ENCODE measurements at regions not wholly inside any gene's neighbourhood (a gene's known extent, or its start where the extent isn't known, plus 50 kb on each side); places are given as distances from the start of the nearest gene placed in this dataset.
"Not testable (repeated sequence)": the region's sequence is repeated elsewhere in the genome, so short reads cannot be mapped to it uniquely, and the experiment has no call there.

- not testable (repeated sequence) for TF ChIP-seq POLR2A, CTCF (IDR thresholded peaks at IDR 0.05)
These were observed 142.9 kb upstream of the NBPF9 start for GRCh38 chr1:149246212-149246611.
